Astrocyte of the cerebellum (primary cell): ENCODE measurements at regions not wholly inside any gene's neighbourhood (a gene's known extent, or its start where the extent isn't known, plus 50 kb on each side); places are given as distances from the start of the nearest gene placed in this dataset.

Experiments used
- DNase-seq: peaks from one replicate; pipeline ENCODE4 v3.0.0-alpha.2; 2011; ENCODE audit warnings: low read depth
- H3K4me3 ChIP-seq: 2 replicates; pipeline ENCODE4 v1.5.1; 2011; ENCODE audit warnings: mild to moderate bottlenecking, low read depth, low read length, moderate library complexity
- in situ Hi-C: cut with HindIII; loops from 2 replicates; pipeline ENCODE4 v1.10.0; 2017; ENCODE audit warnings: low sequenced_read_pairs
- TF ChIP-seq, protein P1 (sequence below): IDR thresholded peaks from 2 replicates; pipeline ENCODE4 v1.5.1; 2012; ENCODE audit warnings: low read length, low read depth, moderate library complexity, mild to moderate bottlenecking; ENCODE audit errors: missing control alignments

DNA sequence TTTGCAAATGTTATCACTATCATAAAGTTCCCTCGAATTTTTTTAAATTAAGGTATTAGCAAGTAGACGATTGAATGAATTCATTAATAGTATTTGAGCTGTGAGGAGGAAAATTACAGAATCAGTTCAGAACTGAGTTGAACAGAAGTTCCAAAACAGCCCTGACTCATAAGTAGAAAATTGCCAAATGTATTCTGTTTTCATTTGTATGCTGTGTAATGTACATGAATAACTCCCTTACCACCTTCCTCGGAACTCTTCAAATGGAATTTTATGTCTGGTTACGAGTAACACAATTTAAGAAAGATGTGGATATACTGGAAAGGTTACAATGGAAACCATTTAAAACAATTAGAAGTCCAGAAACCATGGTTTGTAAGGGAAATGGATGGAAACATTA lies 283.3 kb upstream of the FAR2 start:
- no peak for DNase-seq
- TF ChIP-seq, protein P1, sequence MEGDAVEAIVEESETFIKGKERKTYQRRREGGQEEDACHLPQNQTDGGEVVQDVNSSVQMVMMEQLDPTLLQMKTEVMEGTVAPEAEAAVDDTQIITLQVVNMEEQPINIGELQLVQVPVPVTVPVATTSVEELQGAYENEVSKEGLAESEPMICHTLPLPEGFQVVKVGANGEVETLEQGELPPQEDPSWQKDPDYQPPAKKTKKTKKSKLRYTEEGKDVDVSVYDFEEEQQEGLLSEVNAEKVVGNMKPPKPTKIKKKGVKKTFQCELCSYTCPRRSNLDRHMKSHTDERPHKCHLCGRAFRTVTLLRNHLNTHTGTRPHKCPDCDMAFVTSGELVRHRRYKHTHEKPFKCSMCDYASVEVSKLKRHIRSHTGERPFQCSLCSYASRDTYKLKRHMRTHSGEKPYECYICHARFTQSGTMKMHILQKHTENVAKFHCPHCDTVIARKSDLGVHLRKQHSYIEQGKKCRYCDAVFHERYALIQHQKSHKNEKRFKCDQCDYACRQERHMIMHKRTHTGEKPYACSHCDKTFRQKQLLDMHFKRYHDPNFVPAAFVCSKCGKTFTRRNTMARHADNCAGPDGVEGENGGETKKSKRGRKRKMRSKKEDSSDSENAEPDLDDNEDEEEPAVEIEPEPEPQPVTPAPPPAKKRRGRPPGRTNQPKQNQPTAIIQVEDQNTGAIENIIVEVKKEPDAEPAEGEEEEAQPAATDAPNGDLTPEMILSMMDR, result no peak
- in situ Hi-C loops, result no loop called here
- H3K4me3 ChIP-seq, result no peak overlapping the region

DNA sequence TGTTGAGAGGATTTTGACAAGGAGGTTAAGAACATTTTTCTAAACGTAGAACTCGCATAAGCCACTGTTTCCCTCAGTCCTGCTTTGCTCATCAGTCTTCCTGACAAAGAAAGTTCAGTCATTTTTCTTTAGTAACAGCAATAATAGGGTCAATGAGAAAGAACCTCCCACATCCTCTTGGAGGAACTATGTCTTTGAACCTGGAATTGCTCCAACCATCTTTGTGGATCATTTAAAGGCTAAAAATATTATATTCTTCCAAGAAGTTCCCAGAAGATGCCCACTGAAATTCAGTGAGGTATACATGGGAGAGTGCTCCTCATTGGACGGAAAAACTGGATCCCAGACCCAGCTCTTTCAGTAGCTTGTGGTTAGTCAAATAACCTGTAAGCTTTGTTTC lies 282.8 kb upstream of the FAR2 start:
- TF ChIP-seq, protein P1, result no peak
- no peak overlapping the region for H3K4me3 ChIP-seq
- DNase-seq, result no peak
- in situ Hi-C loops, result no loop called here

DNA sequence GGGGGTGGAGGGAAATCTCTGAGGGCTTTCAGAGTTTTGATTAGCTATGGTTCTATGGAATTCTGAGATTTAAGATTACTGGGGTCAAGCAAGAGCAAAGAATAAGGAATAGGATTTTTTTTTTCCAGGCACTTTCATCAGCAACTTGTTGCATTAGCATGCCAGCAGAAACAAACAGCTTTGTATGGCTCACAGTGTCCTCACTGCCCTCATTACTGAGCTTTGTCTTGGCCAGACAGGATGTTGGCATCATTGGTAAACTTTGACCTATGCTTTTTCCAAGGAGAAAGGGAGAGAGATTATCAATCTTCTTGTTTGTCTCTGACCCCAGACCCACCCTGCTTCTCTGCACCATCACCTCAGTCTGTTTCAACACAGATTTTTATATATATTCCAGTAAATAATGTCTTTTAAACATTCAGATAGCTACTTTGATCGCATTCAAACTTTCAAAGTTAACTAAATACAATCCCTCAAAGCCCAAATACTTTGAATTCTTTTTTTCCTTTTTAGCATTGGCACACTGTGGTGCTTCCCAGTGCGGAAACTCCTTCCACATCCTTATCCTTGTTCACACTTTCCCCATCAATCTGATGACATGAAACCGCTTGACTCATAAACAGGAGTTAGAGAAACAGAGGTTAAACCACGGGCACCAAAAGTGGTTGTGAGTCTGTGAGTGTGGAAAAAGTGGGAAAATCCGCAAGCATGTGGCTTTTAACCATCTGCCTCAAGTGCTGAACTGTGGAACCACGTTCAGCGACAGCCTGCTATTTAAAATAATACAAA lies 282.2 kb upstream of the FAR2 start:
- H3K4me3 ChIP-seq, result no peak overlapping the region
- DNase-seq, result no peak
- in situ Hi-C loops, result no loop called here
- TF ChIP-seq, protein P1, result no peak

DNA sequence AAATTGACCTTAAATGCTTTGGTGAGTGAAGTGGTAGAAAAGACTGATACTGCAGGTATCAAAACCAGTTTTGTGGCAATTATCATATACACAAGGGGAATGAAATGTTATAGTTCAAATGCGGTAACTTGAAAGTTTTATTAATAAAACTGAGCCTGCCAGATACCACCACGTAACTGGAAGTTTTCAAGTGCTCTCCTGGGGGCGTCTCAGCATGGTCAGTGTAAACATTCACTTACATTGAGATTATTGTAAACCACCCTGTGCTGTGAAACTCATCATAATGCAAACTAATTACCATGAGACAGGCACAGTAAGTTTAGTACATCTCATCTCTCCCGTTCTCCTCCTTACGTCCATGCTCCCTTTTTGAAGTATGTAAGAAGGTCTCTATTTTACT lies 280.7 kb upstream of the FAR2 start:
- DNase-seq, result no peak
- in situ Hi-C loops, result no loop called here
- TF ChIP-seq, protein P1, result no peak
- no peak overlapping the region for H3K4me3 ChIP-seq

DNA sequence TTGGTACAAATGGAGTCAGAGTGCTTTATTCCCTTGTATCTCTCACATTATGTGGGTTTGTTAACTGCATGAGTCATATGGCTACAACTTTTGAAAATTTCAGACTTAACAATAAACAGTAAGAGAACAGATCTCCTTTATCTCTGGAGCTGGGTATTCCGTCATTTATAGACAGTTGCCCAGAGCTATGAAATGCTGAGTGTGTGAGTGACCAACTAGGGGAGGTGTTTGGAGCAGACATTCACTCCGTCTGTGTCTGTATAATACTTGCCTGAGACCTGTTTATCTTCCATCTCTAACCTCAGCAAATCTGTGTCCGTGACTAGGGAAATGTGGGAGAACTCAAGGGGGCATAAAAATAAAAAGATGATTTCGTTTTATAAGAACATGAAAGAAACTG lies 279.9 kb upstream of the FAR2 start:
- in situ Hi-C loops, result no loop called here
- no peak overlapping the region for H3K4me3 ChIP-seq
- TF ChIP-seq, protein P1, result no peak
- peak; percentile 4 for DNase-seq

DNA sequence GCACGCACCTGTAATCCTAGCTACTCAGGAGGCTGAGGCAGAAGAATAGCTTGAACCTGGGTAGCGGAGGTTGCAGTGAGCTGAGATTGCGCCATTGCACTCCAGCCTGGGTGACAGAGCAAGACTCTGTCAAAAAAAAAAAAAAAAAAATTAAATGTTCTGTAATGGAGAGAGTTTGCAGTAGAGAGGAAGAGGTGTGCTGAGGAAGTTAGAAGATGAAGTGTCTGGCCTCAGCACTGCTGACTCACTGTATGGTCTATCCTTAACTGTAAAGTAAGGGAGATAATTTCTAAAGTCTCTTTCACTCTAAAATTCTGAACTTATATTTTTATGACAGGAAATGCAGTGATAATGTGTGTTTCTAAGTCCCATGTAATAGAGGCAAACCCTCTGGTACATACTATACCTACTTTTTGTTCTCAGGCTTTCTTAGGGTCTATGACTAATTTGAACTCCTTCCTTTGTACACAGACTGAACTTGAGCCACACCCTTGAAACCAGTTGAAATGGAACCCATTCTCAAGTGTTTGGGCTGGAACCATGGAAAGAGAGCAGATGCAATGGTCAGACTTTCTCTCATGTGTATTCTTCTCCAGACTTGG lies 278.1 kb upstream of the FAR2 start:
- no peak overlapping the region for H3K4me3 ChIP-seq
- no peak for DNase-seq
- in situ Hi-C loops, result no loop called here
- TF ChIP-seq, protein P1, result no peak
